RWPE1 (cell line): ENCODE measurements at regions not wholly inside any gene's neighbourhood (a gene's known extent, or its start where the extent isn't known, plus 50 kb on each side); places are given as distances from the start of the nearest gene placed in this dataset.

Experiments
- CTCF ChIA-PET: fragments of 350-600 bp; sonication (Branson Sonifier 250); formaldehyde crosslinking; extraction: SDS; loops from one replicate; lab custom pipeline; 2021; lab: Yijun Ruan, JAX
- POLR2A ChIA-PET: fragments of 400-600 bp; formaldehyde crosslinking; extraction: SDS; loops from one replicate; lab custom pipeline; 2020; ENCODE audit warnings: antibody characterized with exemption; ENCODE audit not compliant: low non-redundant PET; lab: Yijun Ruan, JAX
- DNase-seq: peaks from one replicate; pipeline ENCODE4 v3.0.0; 2012; ENCODE audit warnings: low spot score
- H3K27ac ChIP-seq: fragments of 450-650 bp; 2 replicates; pipeline ENCODE4 v1.5.1; 2017
- TF ChIP-seq, protein P1 (sequence below): fragments of 450-650 bp; conservative IDR thresholded peaks from 2 replicates; pipeline ENCODE4 v1.5.1; 2017; ENCODE audit warnings: low read depth, mild to moderate bottlenecking

DNA sequence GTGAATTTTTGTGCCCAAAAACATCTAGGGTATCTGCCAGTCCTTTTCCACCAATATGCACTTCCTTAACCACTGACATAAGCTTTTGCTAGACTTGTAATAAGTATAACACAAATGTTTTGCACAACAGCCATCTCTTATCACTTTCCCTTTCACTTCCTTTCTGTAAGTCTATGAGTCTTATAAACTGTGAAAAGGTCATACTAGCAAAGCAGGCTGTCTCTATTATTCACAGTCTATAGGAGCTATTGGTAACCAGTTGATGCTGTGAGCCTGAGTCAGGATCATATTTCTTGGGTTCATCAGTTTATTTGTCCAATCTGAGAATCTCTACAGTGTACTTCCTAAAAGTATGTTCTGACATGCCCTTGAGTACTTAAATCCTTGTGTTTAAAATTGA is 172.6 kb downstream of the CHRM3 start:
- H3K27ac ChIP-seq, result no peak overlapping the region
- ChIA-PET POLR2A (no interaction called here), CTCF (interaction anchor here (0.9 kb wide), 1 partner anchor 27 kb away, joined by 3 read pairs; no protein-coding TSS in a partner anchor)
- peak; percentile 6 for DNase-seq
- TF ChIP-seq, protein P1, sequence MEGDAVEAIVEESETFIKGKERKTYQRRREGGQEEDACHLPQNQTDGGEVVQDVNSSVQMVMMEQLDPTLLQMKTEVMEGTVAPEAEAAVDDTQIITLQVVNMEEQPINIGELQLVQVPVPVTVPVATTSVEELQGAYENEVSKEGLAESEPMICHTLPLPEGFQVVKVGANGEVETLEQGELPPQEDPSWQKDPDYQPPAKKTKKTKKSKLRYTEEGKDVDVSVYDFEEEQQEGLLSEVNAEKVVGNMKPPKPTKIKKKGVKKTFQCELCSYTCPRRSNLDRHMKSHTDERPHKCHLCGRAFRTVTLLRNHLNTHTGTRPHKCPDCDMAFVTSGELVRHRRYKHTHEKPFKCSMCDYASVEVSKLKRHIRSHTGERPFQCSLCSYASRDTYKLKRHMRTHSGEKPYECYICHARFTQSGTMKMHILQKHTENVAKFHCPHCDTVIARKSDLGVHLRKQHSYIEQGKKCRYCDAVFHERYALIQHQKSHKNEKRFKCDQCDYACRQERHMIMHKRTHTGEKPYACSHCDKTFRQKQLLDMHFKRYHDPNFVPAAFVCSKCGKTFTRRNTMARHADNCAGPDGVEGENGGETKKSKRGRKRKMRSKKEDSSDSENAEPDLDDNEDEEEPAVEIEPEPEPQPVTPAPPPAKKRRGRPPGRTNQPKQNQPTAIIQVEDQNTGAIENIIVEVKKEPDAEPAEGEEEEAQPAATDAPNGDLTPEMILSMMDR, result no peak

DNA sequence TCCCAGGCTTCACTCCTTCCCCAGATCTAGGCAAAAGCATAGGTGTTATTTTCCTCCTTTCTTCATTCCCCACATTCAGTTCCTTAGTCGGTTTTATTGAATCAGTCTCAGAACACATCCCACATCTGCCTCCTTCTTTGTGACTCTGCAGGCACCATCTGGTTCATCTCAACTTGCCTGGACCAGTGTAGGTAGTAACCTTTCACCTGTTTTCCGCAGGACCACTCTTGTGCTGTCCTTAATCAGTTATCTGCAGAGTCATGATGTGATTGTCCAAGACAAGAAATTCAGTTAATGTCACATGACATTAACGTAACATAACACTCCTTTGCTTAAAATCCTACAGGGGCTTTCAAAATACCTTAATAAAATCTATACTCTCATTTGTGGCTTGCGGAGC is 174.6 kb downstream of the CHRM3 start:
- CTCF ChIA-PET, result no interaction called here
- DNase-seq, result no peak
- H3K27ac ChIP-seq, result no peak overlapping the region
- POLR2A ChIA-PET, result no interaction called here
- TF ChIP-seq, protein P1, result no peak

DNA sequence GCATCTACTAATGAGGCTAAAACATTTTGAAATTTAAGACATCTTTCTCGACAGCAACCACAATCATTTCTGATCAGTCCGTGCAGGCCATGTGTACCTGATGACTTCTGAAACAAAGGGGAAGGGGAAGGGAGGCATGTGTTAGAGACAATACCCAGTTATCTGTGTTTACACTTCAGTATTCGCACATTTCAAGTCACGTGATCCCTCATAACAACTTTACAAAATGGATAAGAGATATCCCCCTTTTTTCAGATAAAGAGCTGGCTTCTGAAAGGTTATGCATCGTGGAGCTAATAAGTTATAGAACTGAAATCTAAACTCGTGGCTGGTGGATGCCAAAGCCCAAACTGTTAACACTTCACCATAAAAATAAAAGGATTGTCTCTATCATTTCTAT is 175.7 kb downstream of the CHRM3 start:
- DNase-seq, result no peak
- TF ChIP-seq, protein P1, result no peak
- CTCF ChIA-PET, result no interaction called here
- POLR2A ChIA-PET, result no interaction called here
- H3K27ac ChIP-seq, result no peak overlapping the region

DNA sequence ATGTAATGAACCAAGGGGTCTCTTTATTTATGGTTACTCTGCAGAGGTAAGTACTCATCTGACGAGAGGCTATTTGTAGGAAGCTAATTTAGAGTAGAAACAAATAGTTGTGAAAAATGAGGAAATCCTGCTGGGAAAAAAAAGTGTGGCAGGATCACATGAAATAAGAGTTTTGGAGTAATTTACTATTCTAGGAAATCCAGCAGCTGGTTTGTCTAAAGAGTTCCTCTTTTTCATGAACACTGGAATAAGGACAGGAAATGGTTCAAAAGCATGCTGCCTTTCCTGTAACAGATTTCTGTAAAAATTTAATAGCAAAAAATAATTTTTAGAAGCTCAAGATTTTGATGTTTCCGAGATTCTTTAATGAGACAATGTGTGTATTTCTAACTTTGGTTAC is 177.3 kb downstream of the CHRM3 start:
- POLR2A ChIA-PET, result no interaction called here
- no peak for DNase-seq
- H3K27ac ChIP-seq, result no peak overlapping the region
- CTCF ChIA-PET, result no interaction called here
- TF ChIP-seq, protein P1, result no peak

DNA sequence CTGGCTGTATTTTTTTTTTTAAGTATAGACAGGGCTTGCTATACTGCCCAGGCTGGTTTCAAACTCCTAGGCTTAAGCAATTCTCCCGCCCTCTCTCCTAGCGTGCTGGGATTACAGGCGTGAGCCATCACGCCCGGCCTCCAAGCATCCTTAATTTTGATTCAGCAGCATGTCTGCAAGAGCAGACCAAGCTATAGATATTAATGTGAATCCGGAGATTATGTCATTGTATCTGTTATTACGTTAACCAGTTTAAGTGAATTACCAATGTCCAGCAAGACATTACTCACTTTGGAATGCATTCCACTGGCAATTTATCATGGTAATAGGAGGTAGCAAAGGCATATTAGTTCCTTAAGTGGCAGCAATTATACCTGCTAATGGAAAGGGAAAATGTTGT is 179.7 kb downstream of the CHRM3 start:
- DNase-seq, result peak; percentile 14
- H3K27ac ChIP-seq, result no peak overlapping the region
- TF ChIP-seq, protein P1, result no peak
- POLR2A ChIA-PET, result no interaction called here
- CTCF ChIA-PET, result interaction anchor here (0.7 kb wide), 1 partner anchor 608 kb away, joined by 5 read pairs; no protein-coding TSS in a partner anchor

DNA sequence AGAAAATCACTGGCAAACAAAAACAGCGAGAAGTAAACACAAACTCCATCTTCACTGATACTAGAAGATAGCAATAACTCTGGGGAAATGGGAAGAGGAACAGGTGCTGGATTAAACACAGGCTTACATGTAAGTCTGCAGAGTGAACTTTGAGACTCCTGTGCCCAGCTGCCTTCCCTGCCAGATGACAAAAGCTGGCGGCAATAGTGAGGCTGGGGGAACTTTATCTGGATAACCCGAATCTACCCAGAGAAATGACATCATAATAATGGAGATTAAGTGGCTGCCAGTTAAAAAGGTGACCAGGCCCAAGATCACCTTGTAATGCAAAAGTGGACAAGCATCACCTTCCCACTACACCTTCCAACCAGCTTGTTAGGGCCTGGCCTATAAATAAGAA is 184.5 kb downstream of the CHRM3 start:
- POLR2A ChIA-PET, result no interaction called here
- CTCF ChIA-PET, result no interaction called here
- TF ChIP-seq, protein P1, result no peak

More for the DNA sequence above, 184.5 kb downstream of the CHRM3 start:
- DNase-seq, result no peak
- H3K27ac ChIP-seq, result no peak overlapping the region
